MM.1S (cell line): ENCODE measurements at regions not wholly inside any gene's neighbourhood (a gene's known extent, or its start where the extent isn't known, plus 50 kb on each side); places are given as distances from the start of the nearest gene placed in this dataset.

Experiments used
- EZH2 ChIP-seq: fragments of 300-600 bp; sonication (generic); optimal IDR thresholded peaks from 2 replicates; pipeline ENCODE3; 2017; ENCODE audit warnings: low read depth, mild to moderate bottlenecking, antibody characterized with exemption, low read length, mixed read lengths
- EZH2phosphoT487 ChIP-seq: fragments of 300-600 bp; sonication (generic); IDR thresholded peaks from 2 replicates; pipeline ENCODE4 v1.6.1; 2018; ENCODE audit warnings: antibody characterized with exemption, low read length
- TF ChIP-seq, protein P1 (sequence below): fragments of 300-600 bp; sonication (generic); IDR thresholded peaks from 2 replicates; pipeline ENCODE4 v1.5.1; 2016; ENCODE audit warnings: antibody characterized with exemption, low read length, mixed read lengths

DNA sequence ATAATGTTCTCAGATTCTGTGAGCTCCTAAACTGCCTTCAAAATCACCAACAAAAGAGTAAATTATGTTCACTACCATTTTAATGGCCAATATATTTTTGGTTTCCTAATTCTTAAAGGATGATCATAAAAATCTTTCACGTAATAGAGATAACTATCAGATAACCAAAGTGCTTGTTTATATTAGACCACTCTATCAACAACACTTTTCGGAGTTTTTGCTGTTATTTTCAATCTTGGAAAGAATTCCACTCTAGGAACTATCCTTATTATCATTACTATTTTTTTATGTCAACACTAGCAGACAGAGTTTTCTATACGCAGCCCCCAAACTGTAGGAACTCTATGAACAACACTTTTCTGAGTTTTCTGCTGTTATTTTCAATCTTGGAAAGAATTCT is 782.5 kb upstream of the ZEB2 start:
- TF ChIP-seq, protein P1, sequence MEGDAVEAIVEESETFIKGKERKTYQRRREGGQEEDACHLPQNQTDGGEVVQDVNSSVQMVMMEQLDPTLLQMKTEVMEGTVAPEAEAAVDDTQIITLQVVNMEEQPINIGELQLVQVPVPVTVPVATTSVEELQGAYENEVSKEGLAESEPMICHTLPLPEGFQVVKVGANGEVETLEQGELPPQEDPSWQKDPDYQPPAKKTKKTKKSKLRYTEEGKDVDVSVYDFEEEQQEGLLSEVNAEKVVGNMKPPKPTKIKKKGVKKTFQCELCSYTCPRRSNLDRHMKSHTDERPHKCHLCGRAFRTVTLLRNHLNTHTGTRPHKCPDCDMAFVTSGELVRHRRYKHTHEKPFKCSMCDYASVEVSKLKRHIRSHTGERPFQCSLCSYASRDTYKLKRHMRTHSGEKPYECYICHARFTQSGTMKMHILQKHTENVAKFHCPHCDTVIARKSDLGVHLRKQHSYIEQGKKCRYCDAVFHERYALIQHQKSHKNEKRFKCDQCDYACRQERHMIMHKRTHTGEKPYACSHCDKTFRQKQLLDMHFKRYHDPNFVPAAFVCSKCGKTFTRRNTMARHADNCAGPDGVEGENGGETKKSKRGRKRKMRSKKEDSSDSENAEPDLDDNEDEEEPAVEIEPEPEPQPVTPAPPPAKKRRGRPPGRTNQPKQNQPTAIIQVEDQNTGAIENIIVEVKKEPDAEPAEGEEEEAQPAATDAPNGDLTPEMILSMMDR, result no peak
- TF ChIP-seq EZH2, result no peak
- TF ChIP-seq EZH2phosphoT487, result no peak
